SK-N-SH (cell line): ENCODE measurements at regions not wholly inside any gene's neighbourhood (a gene's known extent, or its start where the extent isn't known, plus 50 kb on each side); places are given as distances from the start of the nearest gene placed in this dataset.
A peak's percentile ranks its signal among the peaks of the same experiment; 100 is the strongest.

Experiments
- CTCF ChIA-PET: fragments of 300-600, 350-600 bp; formaldehyde crosslinking; extraction: SDS; loops from one replicate; lab custom pipeline; 2021; lab: Yijun Ruan, JAX
- POLR2A ChIA-PET: fragments of 350-600 bp; sonication (Branson Sonifier 250); formaldehyde crosslinking; extraction: SDS; loops from one replicate; lab custom pipeline; 2020; ENCODE audit warnings: antibody characterized with exemption, inconsistent platforms; lab: Yijun Ruan, JAX
- DNase-seq: peaks from one replicate; pipeline ENCODE4 v3.0.0; 2012
- H2AFZ ChIP-seq: fragments of 200-600 bp; sonication (generic); 2 replicates; pipeline ENCODE4 v1.8.1; 2016; ENCODE audit warnings: antibody characterized with exemption, mild to moderate bottlenecking, low read depth
- H3F3A ChIP-seq: fragments of 200-600 bp; sonication (generic); replicated peaks from 2 replicates; pipeline ENCODE3; 2016; ENCODE audit warnings: antibody characterized with exemption, mild to moderate bottlenecking; ENCODE audit not compliant: insufficient read depth
- H3K27ac ChIP-seq, 2 experiments: fragments of 200-500 bp in 1 of 2; fragments of 200-600 bp in 1 of 2; sonication (Bioruptor generic) in 1 of 2; sonication (generic), shearing (Covaris generic) in 1 of 2; 2 replicates each; pipeline versions ENCODE4 v1.5.1 to v1.6.1; 2014 to 2016; ENCODE audit warnings: low read depth in 2 of 2, inconsistent platforms in 1 of 2, low read length in 1 of 2, mild to moderate bottlenecking in 1 of 2, mixed read lengths in 1 of 2
- H3K27me3 ChIP-seq: fragments of 200-600 bp; sonication (generic), shearing (Covaris generic); 2 replicates; pipeline ENCODE4 v1.6.1; 2016; ENCODE audit warnings: mixed run types; ENCODE audit not compliant: insufficient read depth
- H3K36me3 ChIP-seq, 2 experiments: fragments of 200-500 bp in 1 of 2; fragments of 200-600 bp in 1 of 2; sonication (Bioruptor generic) in 1 of 2; sonication (generic) in 1 of 2; replicated peaks in 1 of 2; 2 replicates each; pipeline versions ENCODE3 to v1.5.1; 2014 to 2016; ENCODE audit warnings: low read length in 1 of 2, mild to moderate bottlenecking in 1 of 2; ENCODE audit not compliant: insufficient read depth in 2 of 2, control insufficient read depth in 1 of 2
- H3K4me1 ChIP-seq, 2 experiments: fragments of 200-500 bp in 1 of 2; fragments of 200-600 bp in 1 of 2; sonication (Bioruptor generic) in 1 of 2; sonication (generic), shearing (Covaris generic) in 1 of 2; 2 replicates each; pipeline versions ENCODE4 v1.5.1 to v1.6.1; 2014 to 2016; ENCODE audit warnings: low read depth in 1 of 2, low read length in 1 of 2, mixed run types in 1 of 2; ENCODE audit not compliant: insufficient read depth in 2 of 2, control insufficient read depth in 1 of 2
- H3K4me2 ChIP-seq: fragments of 200-600 bp; sonication (generic), shearing (Covaris generic); 2 replicates; pipeline ENCODE4 v1.6.1; 2017; ENCODE audit warnings: mixed run types
- H3K4me3 ChIP-seq, 2 experiments: fragments of 200-500 bp in 1 of 2; fragments of 200-600 bp in 1 of 2; sonication (Bioruptor generic) in 1 of 2; sonication (generic), shearing (Covaris generic) in 1 of 2; 2 replicates each; pipeline versions ENCODE4 v1.5.1 to v1.8.1; 2014 to 2016; ENCODE audit warnings: low read depth in 2 of 2, inconsistent platforms in 1 of 2, low read length in 1 of 2, mild to moderate bottlenecking in 1 of 2, mixed read lengths in 1 of 2, moderate library complexity in 1 of 2
- H3K79me2 ChIP-seq: fragments of 200-600 bp; sonication (generic); 2 replicates; pipeline ENCODE4 v1.8.1; 2017; ENCODE audit warnings: mild to moderate bottlenecking; ENCODE audit not compliant: insufficient read depth
- H3K9ac ChIP-seq: fragments of 200-600 bp; sonication (generic); 2 replicates; pipeline ENCODE4 v1.6.1; 2017; ENCODE audit warnings: mixed run types
- H3K9me2 ChIP-seq: fragments of 200-600 bp; sonication (generic); 2 replicates; pipeline ENCODE4 v1.6.1; 2017; ENCODE audit warnings: mixed run types
- H3K9me3 ChIP-seq: fragments of 200-600 bp; sonication (generic); 2 replicates; pipeline ENCODE4 v1.6.1; 2017; ENCODE audit warnings: mixed run types, mild to moderate bottlenecking, moderate library complexity
- H4K20me1 ChIP-seq: fragments of 200-600 bp; sonication (generic); 2 replicates; pipeline ENCODE4 v1.6.1; 2017; ENCODE audit warnings: mild to moderate bottlenecking, mixed run types; ENCODE audit not compliant: insufficient read depth
- ELF1 ChIP-seq: IDR thresholded peaks from 2 replicates; pipeline ENCODE4 v1.4.0; 2012
- EZH2phosphoT487 ChIP-seq: fragments of 200-600 bp; sonication (generic); IDR thresholded peaks from 2 replicates; pipeline ENCODE4 v1.6.1; 2017; ENCODE audit warnings: low read depth, mixed run types, mild to moderate bottlenecking, antibody characterized with exemption, moderate library complexity, borderline replicate concordance
- FOXM1 ChIP-seq: IDR thresholded peaks from 2 replicates; pipeline ENCODE4 v1.4.0; 2012; ENCODE audit warnings: low read depth, mild to moderate bottlenecking
- GATA2 ChIP-seq: sonication (generic); formaldehyde crosslinking; IDR thresholded peaks from 2 replicates; pipeline ENCODE4 v1.5.0; 2020; ENCODE audit warnings: mild to moderate bottlenecking, missing genetic modification reagents
- NFIC ChIP-seq: IDR thresholded peaks from 2 replicates; pipeline ENCODE4 v1.4.0; 2012; ENCODE audit warnings: borderline replicate concordance
- NRF1 ChIP-seq: IDR thresholded peaks from 2 replicates; pipeline ENCODE4 v1.6.1; 2012; ENCODE audit warnings: low read depth, mild to moderate bottlenecking, low read length
- POLR2AphosphoS5 ChIP-seq: IDR thresholded peaks from 2 replicates; pipeline ENCODE4 v1.6.1; 2012; ENCODE audit warnings: low read depth, low read length
- RAD21 ChIP-seq: IDR thresholded peaks from 2 replicates; pipeline ENCODE4 v1.6.1; 2012; ENCODE audit warnings: mild to moderate bottlenecking, low read length
- RFX5 ChIP-seq: IDR thresholded peaks from 2 replicates; pipeline ENCODE4 v1.6.1; 2012; ENCODE audit warnings: mild to moderate bottlenecking, improper control_type of control experiment, low read length
- SMC3 ChIP-seq: IDR thresholded peaks from 2 replicates; pipeline ENCODE4 v1.6.1; 2012; ENCODE audit warnings: low read depth, low read length, improper control_type of control experiment
- TCF12 ChIP-seq: IDR thresholded peaks from 2 replicates; pipeline ENCODE4 v1.4.0; 2012
- WGBS: methylation state at CpG from one replicate; pipeline ENCODE4 v1.1.6; 2017; ENCODE audit warnings: low lambda C conversion rate; 5-methylcytosine and 5-hydroxymethylcytosine counted together
- TF ChIP-seq, protein P1 (sequence below): fragments of 200-600 bp; sonication (generic); IDR thresholded peaks from 2 replicates; pipeline ENCODE4 v1.6.1; 2017; ENCODE audit warnings: antibody characterized with exemption, mild to moderate bottlenecking, moderate library complexity
- TF ChIP-seq, protein P2 (sequence below): IDR thresholded peaks from 2 replicates; pipeline ENCODE4 v1.4.0; 2012; ENCODE audit warnings: low read depth
- TF ChIP-seq, protein P3 (sequence below): IDR thresholded peaks from 2 replicates; pipeline ENCODE4 v1.4.0; 2012; ENCODE audit warnings: low read depth, borderline replicate concordance
- TF ChIP-seq, protein P4 (sequence below): IDR thresholded peaks from 2 replicates; pipeline ENCODE4 v1.4.0; 2012; ENCODE audit warnings: low read depth, borderline replicate concordance

DNA sequence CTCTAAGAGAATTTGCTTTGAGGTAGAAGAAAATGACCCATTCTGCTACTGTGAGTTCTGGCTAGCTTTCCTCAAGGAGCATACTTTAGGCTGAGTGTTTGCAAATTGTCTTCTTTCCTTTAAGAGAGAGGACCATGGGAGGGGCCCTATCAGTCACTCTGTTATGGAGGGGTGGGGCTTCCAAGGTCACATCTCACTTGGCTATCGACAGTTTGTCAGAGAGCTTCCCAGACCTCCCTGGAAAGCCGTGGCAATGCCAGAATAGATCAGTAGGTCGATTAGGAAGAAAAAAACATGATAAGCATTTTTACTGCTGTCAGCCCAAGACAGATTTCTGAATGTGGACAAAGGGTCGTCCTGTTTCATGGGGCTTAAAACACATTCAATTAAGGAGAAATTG lies 93.3 kb downstream of the OXGR1 start:
- Histone ChIP-seq H4K20me1 (no peaks in the 10 kb centered on the region), H2AFZ (no peak overlapping the region), H3K4me3 (no peak overlapping the region), H3K36me3 (no peaks in the 10 kb centered on the region), H3K9ac (no peak overlapping the region), H3K4me2 (no peak overlapping the region), H3K9me2 (no peaks in the 10 kb centered on the region), H3K79me2 (no peaks in the 10 kb centered on the region), H3F3A (no peaks in the 10 kb centered on the region), H3K27me3 (no peaks in the 10 kb centered on the region), H3K4me1 (peaks cover 0 to 4% of the 10 kb centered on the region in 2 experiments; a peak in 2 of 4 replicates), H3K9me3 (no peaks in the 10 kb centered on the region), H3K27ac (no peak overlapping the region)
- ChIA-PET CTCF (no interaction called here), POLR2A (no interaction called here)
- 0% methylated on average over 4 of the region's 4 CpGs for WGBS
- DNase-seq, result peak; percentile 13
- TF ChIP-seq NFIC (no peak), GATA2 (CRISPR knock-in tag) (peak; percentile 33; the same call in 1 of the 2 replicates)

DNA sequence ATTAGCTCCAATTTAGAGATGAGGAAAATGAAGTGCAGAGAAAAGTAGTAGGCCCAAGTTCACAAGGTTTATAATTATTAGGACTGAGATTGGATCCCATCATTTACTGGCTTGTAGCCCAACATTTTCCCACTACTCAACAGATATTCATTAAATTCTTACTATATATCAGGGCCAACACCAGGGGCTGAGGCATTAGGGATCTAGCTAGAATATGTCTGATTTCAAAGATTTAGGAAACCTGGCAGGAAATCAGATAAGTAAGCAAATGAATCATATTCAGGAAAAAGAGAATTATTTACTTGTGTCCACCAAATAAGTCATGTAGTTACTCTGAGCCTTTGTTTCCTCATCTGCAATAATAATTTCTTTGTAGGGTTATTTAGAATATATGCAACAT lies 94.3 kb downstream of the OXGR1 start:
- no peaks in the 10 kb centered on the region for H3K79me2 ChIP-seq
- H3K9me2 ChIP-seq, result no peaks in the 10 kb centered on the region
- no peaks in the 10 kb centered on the region for H3K36me3 ChIP-seq
- ChIA-PET CTCF (no interaction called here), POLR2A (no interaction called here)
- H3K4me1 ChIP-seq, result peaks cover 0 to 4% of the 10 kb centered on the region in 2 experiments; a peak in 2 of 4 replicates
- H2AFZ ChIP-seq, result no peak overlapping the region
- no peaks in the 10 kb centered on the region for H3F3A ChIP-seq
- DNase-seq, result no peak
- H3K27ac ChIP-seq, result no peak overlapping the region
- no peaks in the 10 kb centered on the region for H3K9me3 ChIP-seq
- H3K27me3 ChIP-seq, result no peaks in the 10 kb centered on the region
- H4K20me1 ChIP-seq, result no peaks in the 10 kb centered on the region
- no peak for TF ChIP-seq RAD21
- TF ChIP-seq ELF1, result no peak
- TF ChIP-seq POLR2AphosphoS5, result no peak
- TF ChIP-seq, protein P1, sequence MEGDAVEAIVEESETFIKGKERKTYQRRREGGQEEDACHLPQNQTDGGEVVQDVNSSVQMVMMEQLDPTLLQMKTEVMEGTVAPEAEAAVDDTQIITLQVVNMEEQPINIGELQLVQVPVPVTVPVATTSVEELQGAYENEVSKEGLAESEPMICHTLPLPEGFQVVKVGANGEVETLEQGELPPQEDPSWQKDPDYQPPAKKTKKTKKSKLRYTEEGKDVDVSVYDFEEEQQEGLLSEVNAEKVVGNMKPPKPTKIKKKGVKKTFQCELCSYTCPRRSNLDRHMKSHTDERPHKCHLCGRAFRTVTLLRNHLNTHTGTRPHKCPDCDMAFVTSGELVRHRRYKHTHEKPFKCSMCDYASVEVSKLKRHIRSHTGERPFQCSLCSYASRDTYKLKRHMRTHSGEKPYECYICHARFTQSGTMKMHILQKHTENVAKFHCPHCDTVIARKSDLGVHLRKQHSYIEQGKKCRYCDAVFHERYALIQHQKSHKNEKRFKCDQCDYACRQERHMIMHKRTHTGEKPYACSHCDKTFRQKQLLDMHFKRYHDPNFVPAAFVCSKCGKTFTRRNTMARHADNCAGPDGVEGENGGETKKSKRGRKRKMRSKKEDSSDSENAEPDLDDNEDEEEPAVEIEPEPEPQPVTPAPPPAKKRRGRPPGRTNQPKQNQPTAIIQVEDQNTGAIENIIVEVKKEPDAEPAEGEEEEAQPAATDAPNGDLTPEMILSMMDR, result no peak
- no peak for TF ChIP-seq NRF1
- TF ChIP-seq SMC3, result no peak
- TF ChIP-seq FOXM1, result no peak
- TF ChIP-seq TCF12, result no peak
- no peak for TF ChIP-seq RFX5
- TF ChIP-seq, protein P2, sequence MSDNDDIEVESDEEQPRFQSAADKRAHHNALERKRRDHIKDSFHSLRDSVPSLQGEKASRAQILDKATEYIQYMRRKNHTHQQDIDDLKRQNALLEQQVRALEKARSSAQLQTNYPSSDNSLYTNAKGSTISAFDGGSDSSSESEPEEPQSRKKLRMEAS, result no peak
- TF ChIP-seq, protein P3, sequence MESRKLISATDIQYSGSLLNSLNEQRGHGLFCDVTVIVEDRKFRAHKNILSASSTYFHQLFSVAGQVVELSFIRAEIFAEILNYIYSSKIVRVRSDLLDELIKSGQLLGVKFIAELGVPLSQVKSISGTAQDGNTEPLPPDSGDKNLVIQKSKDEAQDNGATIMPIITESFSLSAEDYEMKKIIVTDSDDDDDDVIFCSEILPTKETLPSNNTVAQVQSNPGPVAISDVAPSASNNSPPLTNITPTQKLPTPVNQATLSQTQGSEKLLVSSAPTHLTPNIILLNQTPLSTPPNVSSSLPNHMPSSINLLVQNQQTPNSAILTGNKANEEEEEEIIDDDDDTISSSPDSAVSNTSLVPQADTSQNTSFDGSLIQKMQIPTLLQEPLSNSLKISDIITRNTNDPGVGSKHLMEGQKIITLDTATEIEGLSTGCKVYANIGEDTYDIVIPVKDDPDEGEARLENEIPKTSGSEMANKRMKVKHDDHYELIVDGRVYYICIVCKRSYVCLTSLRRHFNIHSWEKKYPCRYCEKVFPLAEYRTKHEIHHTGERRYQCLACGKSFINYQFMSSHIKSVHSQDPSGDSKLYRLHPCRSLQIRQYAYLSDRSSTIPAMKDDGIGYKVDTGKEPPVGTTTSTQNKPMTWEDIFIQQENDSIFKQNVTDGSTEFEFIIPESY, result no peak
- TF ChIP-seq, protein P4, sequence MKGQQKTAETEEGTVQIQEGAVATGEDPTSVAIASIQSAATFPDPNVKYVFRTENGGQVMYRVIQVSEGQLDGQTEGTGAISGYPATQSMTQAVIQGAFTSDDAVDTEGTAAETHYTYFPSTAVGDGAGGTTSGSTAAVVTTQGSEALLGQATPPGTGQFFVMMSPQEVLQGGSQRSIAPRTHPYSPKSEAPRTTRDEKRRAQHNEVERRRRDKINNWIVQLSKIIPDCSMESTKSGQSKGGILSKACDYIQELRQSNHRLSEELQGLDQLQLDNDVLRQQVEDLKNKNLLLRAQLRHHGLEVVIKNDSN, result no peak
- no peak for TF ChIP-seq EZH2phosphoT487
- H3K9ac ChIP-seq, result no peak overlapping the region
- H3K4me2 ChIP-seq, result no peak overlapping the region
- H3K4me3 ChIP-seq, result no peak overlapping the region
